ENCODE measurements at regions not wholly inside any gene's neighbourhood (a gene's known extent, or its start where the extent isn't known, plus 50 kb on each side); places are given as distances from the start of the nearest gene placed in this dataset.

- TF ChIP-seq ATF2 (IDR thresholded peaks at IDR 0.05; ENCODE audit: low read length) (no peak), MAFK (IDR thresholded peaks at IDR 0.05; ENCODE audit: low read depth, low read length) (no peak), EGR1 (IDR thresholded peaks at IDR 0.05; ENCODE audit: borderline replicate concordance, low read depth, low read length) (no peak), MAX (IDR thresholded peaks at IDR 0.05) (no peak), SUZ12 (IDR thresholded peaks at IDR 0.05; ENCODE audit: low read length) (no peak), RFX5 (IDR thresholded peaks at IDR 0.05; ENCODE audit: borderline replicate concordance, low read depth, low read length) (no peak), SRF (IDR thresholded peaks at IDR 0.05; ENCODE audit: low read depth, low read length) (no peak)
Measured at GRCh38 chr15:39207532-39208115, 373.3 kb upstream of the THBS1 start (continued).
